Stimulated activated CD4-positive, alpha-beta T cell treated with anti-CD3 and anti-CD28 coated beads, Interleukin-2, amount 100 ng/mL, for 48 hours (primary cell): ENCODE measurements at regions not wholly inside any gene's neighbourhood (a gene's known extent, or its start where the extent isn't known, plus 50 kb on each side); places are given as distances from the start of the nearest gene placed in this dataset.
"Not testable (repeated sequence)": the region's sequence is repeated elsewhere in the genome, so short reads cannot be mapped to it uniquely, and the experiment has no call there.

Experiments
- DNase-seq, 2 donors: peaks; one replicate each; pipeline ENCODE4 v3.0.0-alpha.2; 2020

GRCh38 chr1:119254067-119254720 is 113.7 kb upstream of the WARS2 start:
- no peak for DNase-seq

GRCh38 chr1:119256089-119256488 is 112.5 kb upstream of the HAO2 start:
- not testable (repeated sequence) for DNase-seq

- no peak for DNase-seq
These were observed 108.1 kb upstream of the HAO2 start for GRCh38 chr1:119260506-119260905.

- DNase-seq, result no peak
These were observed 102.2 kb upstream of the HAO2 start for GRCh38 chr1:119266386-119266785.

- DNase-seq, result no peak
These were observed 101.7 kb upstream of the HAO2 start for GRCh38 chr1:119266858-119267257.

- not testable (repeated sequence) for DNase-seq
These were observed 101.3 kb upstream of the HAO2 start for GRCh38 chr1:119267288-119267687.

- DNase-seq, result no peak
These were observed 99.7 kb upstream of the HAO2 start for GRCh38 chr1:119268879-119269278.

- DNase-seq, result peak; percentile 40 to 42
These were observed 93.1 kb upstream of the HAO2 start for GRCh38 chr1:119275145-119276134.

GRCh38 chr1:119276558-119276957 is 92.0 kb upstream of the HAO2 start:
- no peak for DNase-seq

- DNase-seq, result no peak
These were observed 88.9 kb upstream of the HAO2 start for GRCh38 chr1:119279456-119280381.

- no peak for DNase-seq
These were observed 83.1 kb upstream of the HAO2 start for GRCh38 chr1:119285482-119285881.

GRCh38 chr1:119286587-119287181 is 81.9 kb upstream of the HAO2 start:
- peak; percentile 5 to 10 for DNase-seq

GRCh38 chr1:119288751-119289150 is 79.8 kb upstream of the HAO2 start:
- no peak for DNase-seq

GRCh38 chr1:119290297-119290696 is 78.3 kb upstream of the HAO2 start:
- no peak for DNase-seq

GRCh38 chr1:119291611-119292206 is 76.9 kb upstream of the HAO2 start:
- DNase-seq, result no peak

- DNase-seq, result no peak
These were observed 74.8 kb upstream of the HAO2 start for GRCh38 chr1:119293797-119294196.

- DNase-seq, result no peak
These were observed 74.4 kb upstream of the HAO2 start for GRCh38 chr1:119294199-119294598.

- DNase-seq, result no peak
These were observed 73.9 kb upstream of the HAO2 start for GRCh38 chr1:119294722-119295121.

- no peak for DNase-seq
These were observed 69.8 kb upstream of the HAO2 start for GRCh38 chr1:119298687-119299303.

- no peak for DNase-seq
These were observed 66.6 kb upstream of the HAO2 start for GRCh38 chr1:119302011-119302410.

GRCh38 chr1:119308130-119308700 is 60.4 kb upstream of the HAO2 start:
- DNase-seq, result no peak
